Ishikawa (cell line): ENCODE measurements at regions not wholly inside any gene's neighbourhood (a gene's known extent, or its start where the extent isn't known, plus 50 kb on each side); places are given as distances from the start of the nearest gene placed in this dataset.

Source experiments
- CEBPB ChIP-seq: IDR thresholded peaks from 2 replicates; pipeline ENCODE4 v1.6.1; 2012
- CREB1 ChIP-seq: IDR thresholded peaks from 2 replicates; pipeline ENCODE4 v1.6.1; 2012; ENCODE audit warnings: low read depth
- EGR1 ChIP-seq: IDR thresholded peaks from 2 replicates; pipeline ENCODE4 v1.6.1; 2012
- EP300 ChIP-seq: IDR thresholded peaks from 2 replicates; pipeline ENCODE4 v1.6.1; 2012; ENCODE audit warnings: borderline replicate concordance
- FOXM1 ChIP-seq: IDR thresholded peaks from 2 replicates; pipeline ENCODE4 v1.6.1; 2012; ENCODE audit warnings: low read depth, borderline replicate concordance
- MAX ChIP-seq: IDR thresholded peaks from 2 replicates; pipeline ENCODE4 v1.6.1; 2012
- NFIC ChIP-seq: IDR thresholded peaks from 2 replicates; pipeline ENCODE4 v1.6.1; 2012
- RAD21 ChIP-seq: IDR thresholded peaks from 2 replicates; pipeline ENCODE4 v1.6.1; 2012; ENCODE audit warnings: low read depth
- REST ChIP-seq: IDR thresholded peaks from 2 replicates; pipeline ENCODE4 v1.6.1; 2012; ENCODE audit warnings: low read depth, mild to moderate bottlenecking
- TAF1 ChIP-seq: IDR thresholded peaks from 2 replicates; pipeline ENCODE4 v1.6.1; 2012; ENCODE audit warnings: low read depth, mild to moderate bottlenecking
- TCF12 ChIP-seq: IDR thresholded peaks from 2 replicates; pipeline ENCODE4 v1.6.1; 2012; ENCODE audit warnings: low read depth
- TEAD4 ChIP-seq: IDR thresholded peaks from 2 replicates; pipeline ENCODE4 v1.6.1; 2012
- USF1 ChIP-seq: IDR thresholded peaks from 2 replicates; pipeline ENCODE4 v1.6.1; 2012
- YY1 ChIP-seq: IDR thresholded peaks from 2 replicates; pipeline ENCODE4 v1.6.1; 2012; ENCODE audit warnings: low read depth
- ZBTB7A ChIP-seq: IDR thresholded peaks from 2 replicates; pipeline ENCODE4 v1.6.1; 2012; ENCODE audit warnings: low read depth

- TF ChIP-seq CEBPB (no peak), USF1 (no peak), YY1 (no peak), TAF1 (no peak), TEAD4 (no peak)
Measured at GRCh38 chr10:29113616-29113945, 175.3 kb upstream of the LYZL1 start.

- TF ChIP-seq TCF12 (no peak), ZBTB7A (no peak), CREB1 (no peak), REST (no peak), YY1 (no peak), EP300 (no peak), MAX (no peak), TAF1 (no peak), EGR1 (no peak), RAD21 (no peak)
Measured at GRCh38 chr10:29114141-29114540, 174.7 kb upstream of the LYZL1 start.

- TF ChIP-seq TEAD4 (no peak), NFIC (no peak), YY1 (no peak), EGR1 (no peak), USF1 (no peak), FOXM1 (no peak), MAX (no peak), CREB1 (no peak), ZBTB7A (no peak), RAD21 (no peak), TCF12 (no peak), EP300 (no peak), TAF1 (no peak), REST (no peak), CEBPB (no peak)
Measured at GRCh38 chr10:29117781-29118180, 171.1 kb upstream of the LYZL1 start.

GRCh38 chr10:29119374-29119773 lies 169.5 kb upstream of the LYZL1 start:
- TF ChIP-seq TEAD4 (no peak), FOXM1 (no peak), RAD21 (peak; percentile 32; the same call in 1 of the 2 replicates), CREB1 (no peak), REST (no peak), NFIC (no peak), CEBPB (no peak)

GRCh38 chr10:29120216-29120615 lies 168.7 kb upstream of the LYZL1 start:
- TF ChIP-seq CEBPB = no peak
- no peak for TF ChIP-seq NFIC
- TF ChIP-seq FOXM1 = no peak
- no peak for TF ChIP-seq TAF1
- TF ChIP-seq MAX = no peak
- TF ChIP-seq USF1 = no peak
- TF ChIP-seq TCF12 = no peak
- no peak for TF ChIP-seq TEAD4
- TF ChIP-seq EP300 = no peak
- TF ChIP-seq CREB1 = no peak
